GM18505 (cell line): ENCODE measurements at regions not wholly inside any gene's neighbourhood (a gene's known extent, or its start where the extent isn't known, plus 50 kb on each side); places are given as distances from the start of the nearest gene placed in this dataset.

Source experiments
- ATAC-seq: cut with Tn5 transposase; IDR thresholded peaks from one replicate; pipeline ENCODE4 v1.9.1; 2021; ENCODE audit not compliant: unreplicated experiment
- POLR2A ChIP-seq: IDR thresholded peaks from 4 replicates; pipeline ENCODE4 v1.6.1; 2011; ENCODE audit warnings: borderline replicate concordance; ENCODE audit not compliant: insufficient read depth, insufficient read length; ENCODE audit errors: extremely low read depth

DNA sequence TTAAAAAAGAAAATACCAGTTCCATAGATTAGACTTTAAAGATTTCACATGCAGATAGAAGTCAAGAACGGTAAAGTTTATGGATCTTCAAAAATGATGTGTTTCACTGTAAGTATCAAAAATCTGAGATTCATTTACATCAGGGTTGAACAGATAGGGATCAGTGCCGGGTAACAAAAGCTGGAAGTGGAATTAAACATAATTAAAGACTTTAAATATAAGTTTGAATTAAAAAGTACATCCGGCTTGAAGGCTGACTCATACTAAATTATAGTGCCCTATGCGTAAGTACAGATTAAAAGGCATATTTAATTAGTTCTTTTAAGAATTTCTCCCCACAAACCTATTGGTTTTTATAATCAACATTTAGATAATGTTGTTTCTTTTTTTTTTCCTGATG is 312.7 kb downstream of the PRL start:
- TF ChIP-seq POLR2A: no peak
- ATAC-seq: no peak

GRCh38 chr6:21984561-21984960 is 312.3 kb downstream of the PRL start:
- no peak for ATAC-seq
- no peak for TF ChIP-seq POLR2A

- TF ChIP-seq POLR2A: no peak
- ATAC-seq: no peak
These were observed 310.9 kb downstream of the PRL start for GRCh38 chr6:21985904-21986303.

- ATAC-seq: no peak
- TF ChIP-seq POLR2A: no peak
These were observed 310.1 kb downstream of the PRL start for GRCh38 chr6:21986703-21987102.

GRCh38 chr6:21987501-21987957 is 309.3 kb downstream of the PRL start:
- TF ChIP-seq POLR2A: no peak
- ATAC-seq: peak; percentile 86

DNA sequence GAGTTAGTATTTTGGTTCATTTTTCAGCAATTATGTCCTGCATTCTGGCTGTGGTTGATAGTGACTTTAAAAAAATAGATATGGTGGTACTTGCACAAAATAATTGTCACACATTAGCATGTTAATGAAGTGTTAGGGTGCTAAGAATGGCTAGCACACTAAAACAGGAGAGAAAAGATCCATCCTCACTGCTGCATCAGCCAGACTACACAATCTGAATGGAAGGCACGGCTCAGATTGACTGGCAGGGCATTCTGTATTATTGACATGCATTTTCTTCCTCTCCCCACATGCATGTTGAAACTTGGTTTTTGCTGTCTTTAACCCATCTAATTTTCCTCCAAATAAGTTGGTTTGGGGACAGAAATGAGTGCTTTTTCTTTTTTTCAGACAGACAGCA is 306.3 kb downstream of the PRL start:
- no peak for TF ChIP-seq POLR2A
- no peak for ATAC-seq

- TF ChIP-seq POLR2A: no peak
- no peak for ATAC-seq
These were observed 304.5 kb downstream of the PRL start for GRCh38 chr6:21992178-21992967.

- TF ChIP-seq POLR2A: no peak
- ATAC-seq: no peak
These were observed 303.0 kb downstream of the PRL start for GRCh38 chr6:21993841-21994240.

- no peak for TF ChIP-seq POLR2A
- ATAC-seq: no peak
These were observed 302.0 kb downstream of the PRL start for GRCh38 chr6:21994821-21995220.

GRCh38 chr6:21995318-21995717 is 301.5 kb downstream of the PRL start:
- TF ChIP-seq POLR2A: no peak
- ATAC-seq: no peak

GRCh38 chr6:21996425-21997118 is 300.3 kb downstream of the PRL start:
- TF ChIP-seq POLR2A: no peak
- ATAC-seq: no peak

DNA sequence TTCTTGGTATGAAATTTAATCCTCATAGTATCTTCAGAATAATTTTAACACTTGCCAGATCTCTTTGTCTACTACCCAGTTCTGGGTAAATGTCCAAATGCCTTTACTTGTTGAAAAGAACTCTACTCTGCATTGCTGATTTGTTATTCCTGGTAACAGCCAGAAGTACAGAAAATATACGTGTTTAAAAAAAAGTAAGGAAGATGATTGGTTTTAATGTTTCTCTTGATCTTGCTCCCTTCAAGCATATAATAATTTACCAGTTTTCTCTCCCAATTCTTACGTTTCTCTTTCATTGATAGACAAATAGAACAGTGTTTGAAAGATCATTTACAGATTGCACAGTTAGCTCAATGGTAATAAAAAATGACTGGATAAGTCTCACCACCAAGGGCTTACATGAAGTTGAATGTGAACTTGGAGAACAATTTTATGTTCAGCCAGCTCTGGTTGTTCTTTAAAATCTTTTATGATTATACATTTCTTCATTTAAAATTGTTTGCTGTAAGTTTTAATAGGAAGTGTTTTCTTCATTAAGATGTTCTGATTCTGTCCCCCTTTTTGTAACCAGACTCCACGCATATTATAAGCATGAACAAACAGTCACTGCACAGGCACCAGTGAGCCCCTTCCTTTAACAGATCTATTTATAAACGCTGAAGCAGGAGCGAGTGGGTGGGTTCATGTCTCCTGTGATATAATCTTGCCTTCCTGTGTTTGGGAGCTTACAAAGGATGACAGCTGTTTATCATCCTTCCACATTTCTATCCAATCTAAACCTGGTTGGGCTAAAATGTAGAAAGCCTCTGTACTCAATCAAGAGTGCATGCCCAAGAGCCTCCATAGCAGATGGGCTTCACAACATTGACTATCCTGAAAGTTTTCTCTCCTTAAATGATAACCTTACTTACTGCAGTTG is 299.5 kb downstream of the PRL start:
- TF ChIP-seq POLR2A: no peak
- ATAC-seq: no peak

DNA sequence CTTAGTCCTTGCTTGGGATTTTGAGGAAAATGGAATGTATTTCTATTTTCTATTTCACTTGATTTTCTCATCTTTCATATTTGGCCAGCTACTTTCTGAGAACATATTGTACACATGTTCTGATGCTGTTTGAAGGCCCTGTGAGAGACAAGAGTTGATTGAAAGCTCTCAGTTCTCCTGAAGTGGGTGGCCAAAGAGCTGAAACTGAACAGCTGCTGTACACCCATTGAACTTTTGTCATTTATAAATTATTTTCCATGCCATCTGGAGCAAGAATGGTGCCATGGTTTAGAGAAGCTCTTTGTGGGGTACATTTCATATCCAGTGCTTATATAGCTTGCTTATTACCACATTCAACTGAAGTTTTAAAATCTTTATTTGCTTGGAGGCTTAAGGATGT is 298.3 kb downstream of the PRL start:
- ATAC-seq: no peak
- TF ChIP-seq POLR2A: no peak
